Osteocyte (in vitro differentiated cells): ENCODE measurements at regions not wholly inside any gene's neighbourhood (a gene's known extent, or its start where the extent isn't known, plus 50 kb on each side); places are given as distances from the start of the nearest gene placed in this dataset.
A peak's percentile ranks its signal among the peaks of the same experiment; 100 is the strongest.

Source experiments
- DNase-seq: peaks from one replicate; pipeline ENCODE4 v3.0.0; 2021; ENCODE audit warnings: mixed read lengths; ENCODE audit not compliant: unreplicated experiment; ENCODE audit errors: extremely low spot score
- H3K27ac Mint-ChIP-seq: one replicate; pipeline ENCODE4 v1.8.0; 2021; ENCODE audit warnings: mild to moderate bottlenecking, mixed read lengths; ENCODE audit not compliant: unreplicated experiment
- H3K27me3 Mint-ChIP-seq: one replicate; pipeline ENCODE4 v1.8.0; 2021; ENCODE audit warnings: mixed read lengths; ENCODE audit not compliant: unreplicated experiment
- H3K36me3 Mint-ChIP-seq: one replicate; pipeline ENCODE4 v1.8.0; 2021; ENCODE audit warnings: mixed read lengths; ENCODE audit not compliant: unreplicated experiment
- H3K4me1 Mint-ChIP-seq: one replicate; pipeline ENCODE4 v1.8.0; 2021; ENCODE audit warnings: mixed read lengths; ENCODE audit not compliant: unreplicated experiment
- H3K4me3 Mint-ChIP-seq: one replicate; pipeline ENCODE4 v1.8.0; 2021; ENCODE audit warnings: mild to moderate bottlenecking, moderate library complexity, mixed read lengths; ENCODE audit not compliant: unreplicated experiment
- H3K9me3 Mint-ChIP-seq: one replicate; pipeline ENCODE4 v1.8.0; 2021; ENCODE audit warnings: mixed read lengths; ENCODE audit not compliant: unreplicated experiment
- CTCF ChIP-seq: fragments of 200-600 bp; sonication (generic); IDR thresholded peaks from 2 replicates; pipeline ENCODE4 v1.5.0; 2021; ENCODE audit warnings: antibody characterized with exemption, mild to moderate bottlenecking, moderate library complexity

DNA sequence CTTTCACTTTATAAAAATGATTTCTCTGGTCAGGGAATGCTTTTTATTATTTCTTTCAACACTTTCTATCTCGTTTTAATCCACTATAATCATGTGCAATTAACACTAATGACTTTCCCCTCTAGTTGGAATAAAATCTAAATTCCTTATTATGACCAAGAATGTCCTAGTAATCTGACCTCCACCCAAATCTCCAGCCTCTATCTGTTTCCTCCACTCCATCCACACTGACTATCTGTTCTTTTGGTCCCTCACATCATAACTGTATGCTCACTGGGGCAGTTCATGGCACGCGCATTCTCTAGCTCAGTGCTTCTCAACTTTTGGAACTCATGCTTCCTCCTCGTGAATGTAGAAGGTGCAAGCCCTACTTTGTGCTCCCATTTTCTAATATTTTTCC lies 244.7 kb downstream of the POSTN start:
- Mint-ChIP-seq H3K36me3 (no peaks in the 10 kb centered on the region), H3K9me3 (no peaks in the 10 kb centered on the region), H3K27ac (no peak overlapping the region), H3K4me3 (no peak overlapping the region), H3K27me3 (no peaks in the 10 kb centered on the region), H3K4me1 (peaks cover 15% of the 10 kb centered on the region)
- no peak for TF ChIP-seq CTCF
- no peak for DNase-seq

- H3K4me3 Mint-ChIP-seq, result no peak overlapping the region
- no peak for TF ChIP-seq CTCF
- H3K4me1 Mint-ChIP-seq, result peaks cover 24% of the 10 kb centered on the region
- H3K27me3 Mint-ChIP-seq, result no peaks in the 10 kb centered on the region
- peaks cover 10% of the 10 kb centered on the region for H3K9me3 Mint-ChIP-seq
- no peak for DNase-seq
- H3K27ac Mint-ChIP-seq, result no peak overlapping the region
- H3K36me3 Mint-ChIP-seq, result no peaks in the 10 kb centered on the region
Observed at GRCh38 chr13:37351211-37351610, 245.7 kb upstream of the CSNK1A1L start.

GRCh38 chr13:37349916-37350315 lies 244.5 kb upstream of the CSNK1A1L start:
- no peak for TF ChIP-seq CTCF
- no peaks in the 10 kb centered on the region for H3K27me3 Mint-ChIP-seq
- no peaks in the 10 kb centered on the region for H3K36me3 Mint-ChIP-seq
- no peak overlapping the region for H3K4me3 Mint-ChIP-seq
- H3K4me1 Mint-ChIP-seq, result peaks cover 28% of the 10 kb centered on the region
- DNase-seq, result no peak
- peaks cover 10% of the 10 kb centered on the region for H3K9me3 Mint-ChIP-seq
- H3K27ac Mint-ChIP-seq, result peak overlapping the region; percentile 50

- H3K27ac Mint-ChIP-seq, result peak overlapping the region; percentile 50
- H3K9me3 Mint-ChIP-seq, result peaks cover 10% of the 10 kb centered on the region
- no peak overlapping the region for H3K4me3 Mint-ChIP-seq
- no peak for DNase-seq
- TF ChIP-seq CTCF, result no peak
- H3K4me1 Mint-ChIP-seq, result peaks cover 32% of the 10 kb centered on the region
- no peaks in the 10 kb centered on the region for H3K27me3 Mint-ChIP-seq
- no peaks in the 10 kb centered on the region for H3K36me3 Mint-ChIP-seq
Observed at GRCh38 chr13:37348916-37349643, 243.6 kb upstream of the CSNK1A1L start.

GRCh38 chr13:37345869-37346268 lies 240.4 kb upstream of the CSNK1A1L start:
- H3K4me1 Mint-ChIP-seq, result peaks cover 37% of the 10 kb centered on the region
- TF ChIP-seq CTCF, result no peak
- no peaks in the 10 kb centered on the region for H3K27me3 Mint-ChIP-seq
- H3K4me3 Mint-ChIP-seq, result no peak overlapping the region
- H3K36me3 Mint-ChIP-seq, result no peaks in the 10 kb centered on the region
- no peak overlapping the region for H3K27ac Mint-ChIP-seq
- no peak for DNase-seq
- H3K9me3 Mint-ChIP-seq, result peaks cover 10% of the 10 kb centered on the region
